Stimulated activated naive B cell treated with anti-CD40 and anti-IgM and Interleukin-4, amounts not matched to agents 10 μg/mL and 1 μg/mL and 100 μg/mL, for 72 hours (primary cell): ENCODE measurements at regions not wholly inside any gene's neighbourhood (a gene's known extent, or its start where the extent isn't known, plus 50 kb on each side); places are given as distances from the start of the nearest gene placed in this dataset.

Source experiments
- ATAC-seq, 2 donors: fragments of 150-1000 bp; cut with Tn5 transposase; replicated peaks; 2 replicates each; pipeline ENCODE4 v1.10.0; 2021; ENCODE audit warnings: moderate library complexity in 1 of 2
- DNase-seq: peaks from one replicate; pipeline ENCODE4 v3.0.0; 2021
- H3K27ac Mint-ChIP-seq: one replicate; pipeline ENCODE4 v1.8.0; 2022; ENCODE audit warnings: mild to moderate bottlenecking, mixed read lengths
- H3K27me3 Mint-ChIP-seq, 2 donors: one replicate each; pipeline ENCODE4 v1.8.0; 2022; ENCODE audit warnings: mixed read lengths in 2 of 2
- H3K36me3 Mint-ChIP-seq, 2 donors: one replicate each; pipeline ENCODE4 v1.8.0; 2022; ENCODE audit warnings: mixed read lengths in 2 of 2, mild to moderate bottlenecking in 1 of 2
- H3K4me1 Mint-ChIP-seq, 2 donors: one replicate each; pipeline ENCODE4 v1.8.0; 2022; ENCODE audit warnings: mixed read lengths in 2 of 2, mild to moderate bottlenecking in 1 of 2
- H3K4me3 Mint-ChIP-seq, 2 donors: one replicate each; pipeline ENCODE4 v1.8.0; 2022; ENCODE audit warnings: mild to moderate bottlenecking in 2 of 2, mixed read lengths in 2 of 2, moderate library complexity in 1 of 2
- H3K9me3 Mint-ChIP-seq, 2 donors: one replicate each; pipeline ENCODE4 v1.8.0; 2022; ENCODE audit warnings: mixed read lengths in 2 of 2, mild to moderate bottlenecking in 1 of 2

DNA sequence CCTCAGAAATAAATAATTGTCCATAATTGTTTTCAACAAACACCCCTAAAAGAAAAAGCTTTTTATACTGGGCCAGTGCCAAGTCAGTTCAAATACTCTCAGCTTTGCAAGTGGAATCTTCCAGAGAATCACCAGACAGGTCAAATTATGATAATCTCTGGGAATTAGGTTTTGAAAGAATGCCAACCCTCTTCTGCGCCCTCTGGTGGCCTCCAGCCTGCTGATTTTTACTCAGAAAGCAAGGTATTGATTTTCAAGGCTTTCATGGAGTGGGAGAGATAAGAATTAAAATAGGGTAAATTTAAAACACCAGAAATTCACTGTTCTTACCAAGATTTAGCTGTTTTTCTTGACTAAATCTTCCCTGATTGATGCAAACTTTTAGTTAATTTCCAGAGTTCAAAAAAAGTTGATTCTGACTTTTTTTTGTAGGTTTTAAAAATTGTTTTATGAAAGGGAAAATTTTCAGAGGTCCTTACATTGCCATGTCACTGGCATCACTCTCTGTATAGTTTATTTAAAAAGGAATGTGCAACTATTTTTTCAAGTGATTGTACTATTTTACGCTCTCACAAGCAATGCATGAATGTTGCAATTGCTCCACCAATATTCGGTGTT, 282.9 kb upstream of the TNP1 start:
- no peak for DNase-seq
- no peak for ATAC-seq
- peaks cover 3% of the 10 kb centered on the region in 2 donors for H3K36me3 Mint-ChIP-seq
- peaks cover 17 to 27% of the 10 kb centered on the region in 2 donors for H3K9me3 Mint-ChIP-seq
- no peak overlapping the region for H3K27ac Mint-ChIP-seq
- no peak overlapping the region for H3K4me3 Mint-ChIP-seq
- H3K27me3 Mint-ChIP-seq, result peaks cover 23 to 25% of the 10 kb centered on the region in 2 donors
- no peaks in the 10 kb centered on the region for H3K4me1 Mint-ChIP-seq

DNA sequence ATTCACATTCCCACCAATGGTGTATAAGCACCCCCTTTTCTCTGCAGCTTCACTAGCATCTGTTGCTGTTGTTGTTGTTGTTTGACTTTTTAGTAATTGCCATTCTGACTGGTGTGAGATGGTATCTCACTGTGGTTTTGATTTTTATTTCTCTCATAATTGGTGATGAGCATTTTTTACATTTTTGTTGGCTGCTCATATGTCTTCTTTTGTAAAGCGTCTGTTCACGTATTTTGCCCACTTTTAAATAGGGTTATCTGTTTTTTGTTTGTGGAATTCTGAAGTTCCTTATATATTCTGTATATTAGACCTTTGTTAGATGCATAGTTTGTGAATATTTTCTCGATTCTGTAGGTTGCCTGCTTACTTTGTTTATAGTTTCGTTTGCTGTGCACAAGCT, 278.4 kb upstream of the TNP1 start:
- H3K9me3 Mint-ChIP-seq, result peaks cover 22 to 33% of the 10 kb centered on the region in 2 donors

DNA sequence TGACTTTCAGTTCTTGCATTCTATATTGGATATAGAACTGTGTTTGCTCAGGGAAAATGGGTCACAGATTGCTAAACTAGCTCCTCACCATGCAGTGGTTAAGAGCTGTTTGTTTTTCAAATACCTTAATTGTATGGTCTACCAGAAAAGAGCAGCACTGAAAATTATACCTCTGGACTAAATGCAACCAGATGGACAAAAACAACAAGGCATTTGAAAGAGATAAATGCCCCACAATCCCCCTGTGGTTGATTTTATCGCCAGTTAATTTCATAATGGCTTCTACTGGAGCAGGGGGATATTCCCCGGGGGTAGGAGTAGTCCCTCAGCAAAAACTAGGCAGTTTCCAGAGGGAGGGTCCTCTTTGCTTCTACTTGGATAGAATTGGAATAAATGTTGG, 267.9 kb upstream of the TNP1 start:
- Mint-ChIP-seq H3K27ac (no peak overlapping the region), H3K36me3 (no peaks in the 10 kb centered on the region), H3K27me3 (peaks cover 21 to 26% of the 10 kb centered on the region in 2 donors), H3K4me3 (no peak overlapping the region), H3K4me1 (peaks cover 0 to 2% of the 10 kb centered on the region in 2 donors), H3K9me3 (peaks cover 2 to 3% of the 10 kb centered on the region in 2 donors)
- no peak for ATAC-seq
- DNase-seq, result no peak

More for the DNA sequence above, 278.4 kb upstream of the TNP1 start:
- Mint-ChIP-seq H3K4me1 (no peaks in the 10 kb centered on the region), H3K4me3 (no peak overlapping the region), H3K27me3 (peaks cover 12 to 14% of the 10 kb centered on the region in 2 donors), H3K27ac (no peak overlapping the region), H3K36me3 (peaks cover 3% of the 10 kb centered on the region in 2 donors)
- DNase-seq (no peak), ATAC-seq (no peak)

DNA sequence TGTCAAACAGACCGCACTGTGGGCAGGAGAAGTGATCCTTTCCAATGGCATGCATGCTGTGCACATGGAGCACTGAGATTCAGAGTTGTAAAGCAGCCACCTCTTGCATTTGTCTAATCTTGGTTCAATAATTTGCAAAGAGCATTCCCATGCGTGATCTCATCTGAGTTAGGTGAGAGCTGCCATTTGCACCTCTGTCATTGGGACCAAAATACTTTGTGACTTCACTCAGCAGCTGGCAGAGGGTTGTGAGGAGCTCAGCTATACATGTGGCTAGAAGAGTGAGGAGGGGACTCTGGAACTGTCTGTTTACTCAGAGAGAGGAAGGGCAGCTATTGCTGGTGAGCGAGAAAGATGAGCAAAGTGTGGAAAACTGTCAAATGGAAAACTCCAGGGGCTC, 265.1 kb upstream of the TNP1 start:
- Mint-ChIP-seq H3K4me3 (no peak overlapping the region), H3K4me1 (peaks cover 0 to 2% of the 10 kb centered on the region in 2 donors), H3K27me3 (peaks cover 15 to 33% of the 10 kb centered on the region in 2 donors), H3K36me3 (no peaks in the 10 kb centered on the region), H3K27ac (peak overlapping the region; percentile 33), H3K9me3 (peaks cover 2 to 3% of the 10 kb centered on the region in 2 donors)
- DNase-seq, result no peak
- no peak for ATAC-seq

DNA sequence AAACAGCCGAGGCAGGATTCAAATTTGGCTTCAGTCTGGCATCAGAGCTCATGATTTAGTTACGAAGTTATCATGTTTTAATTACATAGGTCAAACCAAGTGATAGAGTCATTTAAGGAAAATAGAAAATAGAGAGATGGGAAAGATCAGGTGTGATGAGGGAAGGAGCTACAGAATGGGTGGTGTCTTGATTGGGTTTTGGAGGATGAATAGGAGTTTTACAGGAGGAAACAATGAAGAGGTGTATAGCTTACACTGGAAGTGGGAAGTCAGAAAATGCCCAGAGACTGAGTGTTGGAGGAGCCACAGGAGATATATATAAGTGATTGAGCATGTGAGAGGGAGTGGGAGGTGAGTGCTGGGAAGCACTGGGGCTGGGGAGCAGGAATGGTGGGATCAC, 264.2 kb upstream of the TNP1 start:
- Mint-ChIP-seq H3K27ac (no peak overlapping the region), H3K9me3 (peaks cover 2 to 3% of the 10 kb centered on the region in 2 donors), H3K36me3 (no peaks in the 10 kb centered on the region), H3K4me3 (no peak overlapping the region), H3K4me1 (peaks cover 0 to 2% of the 10 kb centered on the region in 2 donors), H3K27me3 (peaks cover 15 to 33% of the 10 kb centered on the region in 2 donors)
- DNase-seq (no peak), ATAC-seq (no peak)

DNA sequence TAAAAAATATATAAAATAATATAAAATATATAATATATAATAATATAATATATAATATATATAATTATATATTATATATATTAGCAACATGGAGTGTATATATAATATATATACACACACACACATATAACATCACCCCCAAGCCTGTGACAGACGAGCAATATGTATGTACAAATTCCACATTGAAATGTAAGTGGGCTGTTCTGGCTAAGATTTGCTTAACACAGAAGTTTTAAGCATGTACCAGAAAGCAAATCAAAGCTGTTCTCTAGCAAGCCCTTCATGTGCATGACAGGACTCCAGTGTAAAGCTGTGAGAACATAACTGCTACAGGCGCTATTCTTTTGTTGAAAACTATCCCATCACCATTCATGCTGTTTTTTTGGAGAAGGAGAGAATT, 261.7 kb upstream of the TNP1 start:
- Mint-ChIP-seq H3K4me1 (peaks cover 0 to 2% of the 10 kb centered on the region in 2 donors), H3K27ac (no peak overlapping the region), H3K27me3 (peaks cover 25 to 31% of the 10 kb centered on the region in 2 donors), H3K36me3 (no peaks in the 10 kb centered on the region), H3K4me3 (no peak overlapping the region), H3K9me3 (peaks cover 2 to 3% of the 10 kb centered on the region in 2 donors)
- no peak for ATAC-seq
- DNase-seq, result no peak

DNA sequence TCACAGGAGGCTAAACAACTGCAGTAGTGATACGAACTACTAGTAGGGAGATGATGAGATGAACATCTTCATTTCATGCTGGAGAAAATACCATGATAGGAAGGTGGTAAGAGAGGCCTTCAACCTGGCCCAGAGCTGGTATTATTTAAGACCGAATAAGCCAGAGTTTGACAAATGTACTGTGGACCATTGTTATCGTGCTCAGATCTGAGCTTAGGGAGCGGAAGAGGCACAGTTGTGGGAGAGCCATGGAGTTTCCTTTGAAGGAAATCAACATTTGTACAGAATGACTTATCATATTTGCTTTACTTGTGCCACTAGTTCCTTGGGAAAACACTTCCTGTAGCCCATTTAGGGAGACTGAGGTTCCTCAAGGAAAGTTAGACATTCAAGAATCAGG, 260.6 kb upstream of the TNP1 start:
- H3K4me1 Mint-ChIP-seq, result peaks cover 0 to 2% of the 10 kb centered on the region in 2 donors
- no peaks in the 10 kb centered on the region for H3K36me3 Mint-ChIP-seq
- H3K27me3 Mint-ChIP-seq, result peaks cover 36 to 41% of the 10 kb centered on the region in 2 donors
- peaks cover 2 to 3% of the 10 kb centered on the region in 2 donors for H3K9me3 Mint-ChIP-seq
- H3K27ac Mint-ChIP-seq, result no peak overlapping the region
- no peak for ATAC-seq
- DNase-seq, result no peak
- H3K4me3 Mint-ChIP-seq, result no peak overlapping the region

DNA sequence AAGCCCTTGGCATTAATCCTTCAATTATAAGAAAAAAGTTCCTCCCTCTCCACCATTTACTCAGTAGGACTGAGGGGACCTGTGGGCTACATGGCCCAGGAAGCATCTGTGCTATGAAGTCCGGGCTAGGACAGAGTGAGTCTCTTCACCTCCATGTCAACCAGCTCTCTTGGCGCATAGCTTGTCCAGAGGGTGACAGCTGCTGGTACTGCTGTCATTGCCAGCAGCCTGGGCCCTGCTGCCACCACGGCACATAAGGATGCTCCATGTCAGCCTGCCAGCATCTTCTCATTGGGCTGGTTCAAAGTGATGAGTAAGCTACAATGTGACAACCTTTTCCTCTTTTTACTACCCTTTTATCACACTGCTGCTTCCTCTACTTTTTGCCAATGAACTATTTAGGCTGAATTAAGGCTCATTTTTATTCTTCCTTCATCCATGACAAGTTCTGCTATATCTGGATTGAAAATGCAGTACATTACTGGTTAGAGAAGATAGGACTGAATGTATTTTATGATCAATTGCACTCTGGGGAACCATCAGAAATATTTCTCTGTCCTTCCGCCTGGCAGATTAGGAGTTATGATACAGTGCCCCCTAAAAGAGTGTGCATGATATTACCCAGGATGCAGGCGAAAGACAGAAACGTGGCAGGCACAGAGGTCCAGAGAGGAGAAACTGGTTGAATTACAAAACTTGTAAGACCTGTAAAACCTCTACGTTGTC, 258.9 kb upstream of the TNP1 start:
- H3K4me1 Mint-ChIP-seq, result no peaks in the 10 kb centered on the region
- ATAC-seq, result no peak
- H3K9me3 Mint-ChIP-seq, result no peaks in the 10 kb centered on the region

DNA sequence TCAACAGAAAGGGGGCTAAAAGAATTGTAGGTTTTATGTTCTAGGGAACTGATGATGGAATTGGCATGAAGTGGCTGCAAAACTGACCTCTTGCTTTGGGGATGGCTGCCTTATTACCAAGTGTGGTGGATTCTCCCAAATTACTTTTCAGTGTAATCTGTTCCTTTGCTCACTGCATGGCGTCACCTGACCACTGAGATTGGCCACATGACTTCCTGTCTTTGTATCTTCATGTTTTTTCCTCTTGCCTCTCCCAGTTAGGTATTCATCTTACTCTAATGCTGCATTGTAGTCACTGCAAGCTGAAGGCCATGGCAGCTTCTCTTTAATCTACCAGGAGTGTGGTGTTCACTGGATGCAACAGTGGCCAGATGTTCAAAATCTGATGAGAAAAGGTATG, 257.7 kb upstream of the TNP1 start:
- H3K36me3 Mint-ChIP-seq, result no peaks in the 10 kb centered on the region
- no peak overlapping the region for H3K4me3 Mint-ChIP-seq
- ATAC-seq (no peak), DNase-seq (no peak)
- H3K4me1 Mint-ChIP-seq, result no peaks in the 10 kb centered on the region
- H3K9me3 Mint-ChIP-seq, result no peaks in the 10 kb centered on the region
- H3K27me3 Mint-ChIP-seq, result peaks cover 30 to 37% of the 10 kb centered on the region in 2 donors
- no peak overlapping the region for H3K27ac Mint-ChIP-seq

More for the DNA sequence above, 258.9 kb upstream of the TNP1 start:
- DNase-seq, result no peak
- Mint-ChIP-seq H3K4me3 (no peak overlapping the region), H3K27ac (no peak overlapping the region), H3K36me3 (no peaks in the 10 kb centered on the region), H3K27me3 (peaks cover 31 to 36% of the 10 kb centered on the region in 2 donors)

DNA sequence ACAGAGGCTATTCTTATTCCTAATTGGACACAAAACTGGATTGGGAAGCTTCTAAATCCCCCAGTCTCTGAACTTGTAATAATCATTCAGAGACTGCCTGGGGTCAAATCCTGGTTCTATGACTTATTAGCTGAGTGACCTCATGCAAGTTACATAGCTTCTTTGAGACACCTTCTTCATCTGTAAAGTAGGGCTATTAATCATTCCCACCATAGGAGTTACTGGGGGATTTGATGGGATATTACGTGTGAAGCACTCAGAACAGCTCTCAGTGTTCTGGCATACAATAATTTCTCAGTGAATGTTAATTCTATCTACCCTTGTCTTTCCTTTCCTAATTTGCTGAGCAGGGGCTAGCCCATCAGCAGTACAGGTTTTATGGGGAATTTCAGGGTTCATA, 256.7 kb upstream of the TNP1 start:
- DNase-seq, result no peak
- no peaks in the 10 kb centered on the region for H3K9me3 Mint-ChIP-seq
- no peak for ATAC-seq

DNA sequence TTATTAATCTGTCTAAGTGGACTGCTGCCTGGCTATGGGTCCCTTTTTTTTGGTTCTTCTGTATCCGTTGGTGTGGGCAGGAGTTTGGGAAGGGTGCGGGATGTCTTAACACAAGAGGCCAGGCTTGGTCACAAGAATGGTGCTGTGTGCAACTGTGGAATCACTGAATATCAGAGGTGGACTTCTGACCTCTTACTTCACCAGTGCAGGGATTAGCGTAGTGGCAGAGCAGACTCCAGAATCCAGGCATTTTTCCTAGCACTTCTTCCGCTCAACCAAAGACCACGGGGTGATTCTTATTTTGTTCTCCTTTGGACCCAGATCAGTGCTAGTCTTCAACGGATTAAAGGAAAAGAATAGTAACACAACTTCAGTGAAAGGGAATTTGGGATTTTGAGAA, 254.3 kb upstream of the TNP1 start:
- no peak overlapping the region for H3K4me3 Mint-ChIP-seq
- H3K9me3 Mint-ChIP-seq, result peaks cover 2 to 8% of the 10 kb centered on the region in 2 donors
- peaks cover 34 to 56% of the 10 kb centered on the region in 2 donors for H3K27me3 Mint-ChIP-seq
- no peak overlapping the region for H3K27ac Mint-ChIP-seq
- H3K4me1 Mint-ChIP-seq, result no peaks in the 10 kb centered on the region
- ATAC-seq, result no peak
- DNase-seq, result no peak
- no peaks in the 10 kb centered on the region for H3K36me3 Mint-ChIP-seq

More for the DNA sequence above, 256.7 kb upstream of the TNP1 start:
- no peaks in the 10 kb centered on the region for H3K36me3 Mint-ChIP-seq
- H3K4me3 Mint-ChIP-seq, result no peak overlapping the region
- no peak overlapping the region for H3K27ac Mint-ChIP-seq
- peaks cover 28 to 45% of the 10 kb centered on the region in 2 donors for H3K27me3 Mint-ChIP-seq
- no peaks in the 10 kb centered on the region for H3K4me1 Mint-ChIP-seq

DNA sequence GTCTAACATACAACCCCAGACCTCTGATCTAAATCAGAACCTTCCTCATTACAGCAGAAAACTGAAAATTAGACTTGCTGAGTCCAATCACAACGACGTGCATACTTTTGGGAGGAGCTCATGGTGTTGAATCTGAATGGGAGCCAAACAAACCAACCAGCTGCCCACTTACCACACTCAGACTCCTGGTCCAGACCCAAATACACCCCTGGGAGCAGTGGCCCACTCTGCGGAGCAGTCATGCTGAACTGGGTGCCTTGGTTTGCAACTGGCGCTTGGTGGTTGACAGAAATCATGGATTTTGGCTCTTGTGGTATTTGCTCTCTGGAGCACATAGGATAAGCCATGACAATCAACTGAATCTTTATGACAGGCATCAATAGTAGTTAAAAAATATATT, 253.6 kb upstream of the TNP1 start:
- no peak for DNase-seq
- Mint-ChIP-seq H3K27ac (no peak overlapping the region), H3K4me1 (no peaks in the 10 kb centered on the region), H3K27me3 (peaks cover 29 to 52% of the 10 kb centered on the region in 2 donors), H3K9me3 (peaks cover 2 to 8% of the 10 kb centered on the region in 2 donors), H3K4me3 (no peak overlapping the region), H3K36me3 (no peaks in the 10 kb centered on the region)
- no peak for ATAC-seq

DNA sequence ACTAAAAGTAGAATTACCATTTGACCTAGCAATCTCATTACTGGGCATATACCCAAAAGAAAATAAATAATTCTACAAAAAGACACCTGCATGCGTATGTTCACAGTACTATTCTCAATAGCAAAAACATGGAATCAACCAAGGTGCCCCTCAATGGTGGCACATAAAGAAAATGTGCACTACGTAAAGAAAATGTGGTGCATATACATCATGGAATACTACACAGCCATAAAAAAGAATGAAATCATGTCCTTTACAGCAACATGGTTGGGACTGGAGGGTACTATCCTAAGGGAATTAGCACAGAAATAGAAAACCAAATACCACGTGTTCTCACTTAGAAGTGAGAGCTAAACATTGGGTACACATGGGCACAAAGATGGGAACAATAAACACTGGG, 250.7 kb upstream of the TNP1 start:
- peaks cover 5 to 8% of the 10 kb centered on the region in 2 donors for H3K9me3 Mint-ChIP-seq
- no peaks in the 10 kb centered on the region for H3K36me3 Mint-ChIP-seq
- H3K27ac Mint-ChIP-seq, result no peak overlapping the region
- ATAC-seq (no peak), DNase-seq (no peak)
- no peak overlapping the region for H3K4me3 Mint-ChIP-seq
- H3K4me1 Mint-ChIP-seq, result peaks cover 16 to 21% of the 10 kb centered on the region in 2 donors
- peaks cover 24 to 32% of the 10 kb centered on the region in 2 donors for H3K27me3 Mint-ChIP-seq

DNA sequence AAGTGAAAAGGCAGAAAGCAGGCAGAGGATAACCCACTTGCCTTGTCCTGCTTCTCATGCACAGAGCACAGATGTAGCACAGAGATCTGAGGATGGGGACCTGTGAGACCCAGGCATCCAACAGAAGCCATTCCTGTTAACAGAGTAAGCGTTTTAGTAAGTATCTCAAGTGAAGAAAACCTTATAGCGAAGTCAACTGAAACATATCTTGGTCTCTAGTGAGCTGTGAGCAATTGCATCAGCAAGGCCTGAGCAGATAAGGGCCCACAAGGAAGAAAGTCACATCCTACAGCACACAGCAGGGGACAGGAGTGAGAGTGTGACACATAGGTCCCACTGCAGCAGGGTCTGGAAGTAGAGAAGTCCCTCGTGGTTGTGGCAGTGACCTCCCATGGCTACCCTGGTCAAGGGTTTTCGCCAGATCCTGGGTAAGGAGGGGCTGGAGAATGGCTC, 248.7 kb upstream of the TNP1 start:
- Mint-ChIP-seq H3K4me1 (peaks cover 16 to 21% of the 10 kb centered on the region in 2 donors), H3K4me3 (no peak overlapping the region), H3K9me3 (peaks cover 5 to 8% of the 10 kb centered on the region in 2 donors), H3K27me3 (peaks cover 22 to 29% of the 10 kb centered on the region in 2 donors), H3K27ac (no peak overlapping the region), H3K36me3 (no peaks in the 10 kb centered on the region)
- peak in 1 of 2 donors; percentile 24 for ATAC-seq
- DNase-seq, result no peak

DNA sequence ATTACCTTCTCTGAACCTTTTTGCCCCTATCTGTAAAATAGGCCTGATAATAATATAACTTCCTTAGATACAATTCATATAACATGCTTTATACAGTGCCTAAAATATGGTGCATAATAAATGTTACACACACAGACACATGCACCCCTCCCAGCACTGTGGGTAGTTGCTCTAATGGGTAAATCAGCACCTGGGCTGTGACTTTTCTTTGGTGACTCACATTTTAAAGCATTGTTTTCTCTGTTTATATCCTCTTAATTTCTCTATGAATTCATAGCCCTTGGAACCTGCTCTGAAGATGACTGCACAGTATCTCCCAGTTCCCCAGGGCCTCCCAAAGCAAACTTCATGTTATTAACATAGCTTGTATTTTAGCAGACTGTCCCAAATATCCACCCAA, 248.2 kb upstream of the TNP1 start:
- H3K27ac Mint-ChIP-seq, result no peak overlapping the region
- peaks cover 22 to 28% of the 10 kb centered on the region in 2 donors for H3K27me3 Mint-ChIP-seq
- peaks cover 16 to 21% of the 10 kb centered on the region in 2 donors for H3K4me1 Mint-ChIP-seq
- DNase-seq (no peak), ATAC-seq (peak; percentile 32 to 44)
- H3K4me3 Mint-ChIP-seq, result no peak overlapping the region
- no peaks in the 10 kb centered on the region for H3K36me3 Mint-ChIP-seq
- H3K9me3 Mint-ChIP-seq, result peaks cover 5 to 8% of the 10 kb centered on the region in 2 donors
